ENCODE measurements at regions not wholly inside any gene's neighbourhood (a gene's known extent, or its start where the extent isn't known, plus 50 kb on each side); places are given as distances from the start of the nearest gene placed in this dataset.

- peak; percentile 38 for DNase-seq
Measured at GRCh38 chr12:60257063-60257462, 661.2 kb downstream of the SLC16A7 start.

GRCh38 chr12:60259225-60259624 is 663.4 kb downstream of the SLC16A7 start:
- no peak for DNase-seq

- DNase-seq, result no peak
Measured at GRCh38 chr12:60262378-60262777, 666.5 kb downstream of the SLC16A7 start.

GRCh38 chr12:60263161-60263560 is 667.3 kb downstream of the SLC16A7 start:
- DNase-seq, result no peak

- DNase-seq, result no peak
Measured at GRCh38 chr12:60263836-60264493, 668.1 kb downstream of the SLC16A7 start.

GRCh38 chr12:60265741-60266140 is 669.9 kb downstream of the SLC16A7 start:
- no peak for DNase-seq

GRCh38 chr12:60266381-60266852 is 670.6 kb downstream of the SLC16A7 start:
- no peak for DNase-seq

- DNase-seq, result no peak
Measured at GRCh38 chr12:60269611-60270269, 673.9 kb downstream of the SLC16A7 start.

GRCh38 chr12:60271816-60272215 is 676.0 kb downstream of the SLC16A7 start:
- DNase-seq, result no peak

- no peak for DNase-seq
Measured at GRCh38 chr12:60278209-60278608, 682.4 kb downstream of the SLC16A7 start.

- DNase-seq, result no peak
Measured at GRCh38 chr12:60279221-60279620, 683.4 kb downstream of the SLC16A7 start.

GRCh38 chr12:60281522-60281921 is 685.7 kb downstream of the SLC16A7 start:
- no peak for DNase-seq

- DNase-seq, result no peak
Measured at GRCh38 chr12:60290532-60290931, 694.7 kb downstream of the SLC16A7 start.

GRCh38 chr12:60308366-60308991 is 712.6 kb downstream of the SLC16A7 start:
- DNase-seq, result no peak

- no peak for DNase-seq
Measured at GRCh38 chr12:60311940-60312339, 716.1 kb downstream of the SLC16A7 start.

GRCh38 chr12:60317361-60317760 is 721.5 kb downstream of the SLC16A7 start:
- no peak for DNase-seq

- DNase-seq, result no peak
Measured at GRCh38 chr12:60324746-60325145, 728.9 kb downstream of the SLC16A7 start.

- no peak for DNase-seq
Measured at GRCh38 chr12:60333461-60333860, 737.6 kb downstream of the SLC16A7 start.

GRCh38 chr12:60335745-60336144 is 739.9 kb downstream of the SLC16A7 start:
- no peak for DNase-seq

- no peak for DNase-seq
Measured at GRCh38 chr12:60337839-60338549, 742.2 kb downstream of the SLC16A7 start.

- no peak for DNase-seq
Measured at GRCh38 chr12:60345442-60345841, 749.6 kb downstream of the SLC16A7 start.

- no peak for DNase-seq
Measured at GRCh38 chr12:60349232-60349978, 753.6 kb downstream of the SLC16A7 start.

GRCh38 chr12:60387356-60387755 is 791.5 kb downstream of the SLC16A7 start:
- DNase-seq, result no peak

Measured in retina (tissue), 1 donor.